MG63 (cell line): ENCODE measurements at regions not wholly inside any gene's neighbourhood (a gene's known extent, or its start where the extent isn't known, plus 50 kb on each side); places are given as distances from the start of the nearest gene placed in this dataset.

ENCODE experiments used
- DNase-seq: peaks from one replicate; pipeline ENCODE4 v3.0.0-alpha.2; 2020
- H3K27me3 ChIP-seq: fragments of 250-450 bp; sonication (Bioruptor Pico); 2 replicates; pipeline ENCODE4 v1.5.1; 2020; ENCODE audit warnings: mild to moderate bottlenecking, moderate library complexity
- H3K36me3 ChIP-seq: fragments of 250-450 bp; sonication (Bioruptor Pico); 2 replicates; pipeline ENCODE4 v1.5.1; 2020; ENCODE audit warnings: mild to moderate bottlenecking, moderate library complexity
- H3K4me3 ChIP-seq: fragments of 250-450 bp; sonication (Bioruptor Pico); 2 replicates; pipeline ENCODE4 v1.5.1; 2020; ENCODE audit warnings: mild to moderate bottlenecking, moderate library complexity
- H3K9me3 ChIP-seq: fragments of 250-450 bp; sonication (Bioruptor Pico); 2 replicates; pipeline ENCODE4 v1.5.1; 2020; ENCODE audit warnings: mild to moderate bottlenecking, moderate library complexity

DNA sequence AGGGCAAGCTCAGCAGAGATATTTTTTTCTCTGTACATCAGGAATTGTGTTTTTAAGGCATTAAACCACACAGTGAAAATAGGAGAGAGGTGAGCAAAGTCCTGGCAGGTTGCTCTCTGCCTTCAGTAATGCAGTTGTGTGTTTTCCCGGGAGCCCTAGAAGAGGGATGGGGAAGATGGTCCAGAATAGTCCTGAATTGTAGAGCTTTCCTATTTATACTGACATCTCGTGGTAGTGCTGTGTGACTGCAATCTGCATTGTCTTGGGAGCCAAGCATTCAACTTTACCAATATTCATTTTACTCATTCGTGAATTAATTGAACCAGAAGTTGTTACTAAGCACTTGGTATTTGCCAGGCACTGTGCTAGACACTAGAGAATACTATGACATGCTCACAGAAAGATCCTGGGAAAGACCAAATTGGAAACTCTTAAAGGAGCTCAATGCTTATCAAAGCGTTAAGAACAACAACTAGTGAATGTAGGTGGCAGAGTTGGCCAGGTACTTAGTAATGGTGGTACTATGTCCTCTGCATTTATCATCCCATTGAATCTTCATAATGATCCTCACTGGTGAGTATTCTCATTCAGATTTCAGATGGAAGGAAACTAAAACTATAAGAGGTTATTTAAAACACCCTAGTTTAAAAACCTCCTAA is 214.6 kb downstream of the TRIB2 start:
- DNase-seq = peak; percentile 40

DNA sequence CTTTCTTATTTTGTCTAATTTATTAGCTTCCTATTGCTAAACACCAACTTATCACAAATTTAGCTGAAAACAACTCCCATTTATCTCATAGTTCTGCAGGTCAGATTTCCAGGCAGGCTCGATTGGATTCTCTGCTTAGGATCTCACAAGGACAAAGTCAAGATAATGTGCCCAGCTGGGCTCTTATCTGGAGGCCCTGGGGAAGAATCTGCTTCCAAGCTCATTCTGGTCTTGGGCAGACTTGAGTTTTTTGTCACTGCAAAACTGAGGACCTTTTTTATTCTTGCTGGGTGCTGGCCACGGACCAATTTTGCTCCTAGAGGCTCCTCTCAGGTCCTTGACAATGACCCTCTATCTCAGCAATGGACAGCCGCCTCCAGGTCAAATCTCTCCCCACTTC is 215.5 kb downstream of the TRIB2 start:
- no peak overlapping the region for H3K4me3 ChIP-seq

More for the DNA sequence above, 214.6 kb downstream of the TRIB2 start:
- Histone ChIP-seq H3K9me3 (no peaks in the 10 kb centered on the region), H3K4me3 (no peak overlapping the region), H3K36me3 (no peaks in the 10 kb centered on the region), H3K27me3 (no peaks in the 10 kb centered on the region)

DNA sequence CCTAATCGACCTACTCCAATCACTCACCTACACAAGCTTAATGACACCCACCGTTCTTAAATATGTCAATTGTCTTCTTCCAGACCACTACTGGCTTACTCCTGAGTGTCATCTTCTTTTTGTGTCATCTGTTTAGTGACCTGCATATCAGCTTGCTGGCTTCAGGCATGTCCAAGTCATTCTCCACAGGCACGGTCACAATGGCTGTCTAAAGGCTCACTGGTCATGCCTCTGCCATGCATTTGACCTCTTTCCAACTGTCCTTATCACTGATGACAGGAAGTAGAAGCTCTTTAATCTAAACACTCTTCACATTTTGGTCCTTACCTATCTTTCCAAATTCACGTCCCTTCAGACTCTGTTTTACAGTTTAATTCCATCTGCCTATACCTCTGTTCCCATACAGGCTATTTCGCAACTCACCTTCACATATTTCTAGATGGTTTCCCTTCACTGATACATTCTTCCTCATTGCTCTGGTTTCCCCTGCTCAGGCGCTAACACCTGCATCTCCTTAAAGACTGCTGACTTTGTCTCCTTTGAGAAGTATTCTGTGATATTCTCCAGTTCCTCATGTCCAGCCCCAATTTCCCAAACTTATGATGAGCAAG is 217.5 kb downstream of the TRIB2 start:
- no peaks in the 10 kb centered on the region for H3K36me3 ChIP-seq
- no peak overlapping the region for H3K4me3 ChIP-seq
- no peak for DNase-seq
- H3K27me3 ChIP-seq = no peaks in the 10 kb centered on the region
- H3K9me3 ChIP-seq = no peaks in the 10 kb centered on the region

More for the DNA sequence above, 215.5 kb downstream of the TRIB2 start:
- H3K9me3 ChIP-seq = no peaks in the 10 kb centered on the region
- no peaks in the 10 kb centered on the region for H3K36me3 ChIP-seq
- no peaks in the 10 kb centered on the region for H3K27me3 ChIP-seq
- no peak for DNase-seq

DNA sequence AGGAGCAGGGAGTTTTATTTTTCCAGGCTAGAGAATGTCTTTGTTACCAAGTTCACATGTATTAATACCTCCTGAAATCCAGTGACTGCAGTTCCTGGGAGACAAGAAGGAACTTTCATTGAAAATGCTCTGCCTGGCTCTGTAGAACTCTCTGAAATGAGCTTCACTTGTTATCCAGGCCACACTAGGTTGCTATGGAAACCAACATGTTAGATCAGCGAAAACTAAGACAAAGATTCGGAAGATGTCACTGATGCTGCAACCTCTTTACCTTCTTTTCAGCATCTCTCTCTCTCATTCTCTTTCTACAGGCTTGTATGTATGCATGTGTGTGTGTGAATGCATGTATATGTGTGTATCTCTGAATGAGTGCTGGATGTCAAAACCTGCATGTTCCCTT is 218.5 kb downstream of the TRIB2 start:
- no peak for DNase-seq
- H3K4me3 ChIP-seq = no peak overlapping the region
- H3K27me3 ChIP-seq = no peaks in the 10 kb centered on the region
- no peaks in the 10 kb centered on the region for H3K9me3 ChIP-seq
- H3K36me3 ChIP-seq = no peaks in the 10 kb centered on the region

DNA sequence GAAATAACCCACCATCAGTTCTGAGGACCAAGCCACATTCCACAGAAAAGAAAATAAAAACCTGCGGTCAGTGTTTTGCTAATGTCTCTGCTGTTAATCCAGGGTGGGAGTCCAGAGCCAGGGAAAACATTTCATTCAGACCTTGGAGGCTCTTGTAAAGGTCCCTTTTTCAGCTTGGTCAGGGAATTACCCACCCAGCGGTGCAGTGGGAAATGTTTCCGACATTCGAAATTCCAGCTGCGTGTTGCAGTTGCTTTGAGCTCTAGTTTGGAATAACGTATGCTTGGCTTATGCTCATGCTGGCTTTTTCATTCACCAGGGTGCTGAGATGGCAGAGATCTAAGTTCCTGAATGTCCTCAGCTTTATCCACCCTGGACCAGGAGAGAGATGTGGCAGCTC is 219.1 kb downstream of the TRIB2 start:
- no peaks in the 10 kb centered on the region for H3K9me3 ChIP-seq
- H3K27me3 ChIP-seq = no peaks in the 10 kb centered on the region
- H3K4me3 ChIP-seq = no peak overlapping the region
- no peaks in the 10 kb centered on the region for H3K36me3 ChIP-seq
- DNase-seq = no peak

DNA sequence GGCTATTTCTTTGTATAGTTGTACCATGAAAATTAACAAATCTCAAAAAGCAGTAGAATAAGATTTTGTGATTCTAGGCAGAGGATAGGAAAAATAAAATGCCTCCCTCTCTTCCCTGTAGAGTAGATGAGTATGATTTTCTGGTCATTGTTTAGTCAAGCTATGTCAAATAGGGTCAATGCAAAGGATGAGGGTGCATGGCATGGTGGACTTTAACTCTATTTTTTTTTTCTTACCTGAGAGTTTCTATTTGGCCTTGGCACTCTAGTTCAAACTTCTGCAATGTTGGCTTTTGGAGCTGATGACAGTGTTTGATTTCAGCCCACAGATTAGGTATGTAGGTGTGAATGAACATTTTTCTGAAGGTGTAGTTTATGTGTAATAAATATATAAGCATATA is 224.5 kb downstream of the TRIB2 start:
- H3K9me3 ChIP-seq = no peaks in the 10 kb centered on the region
- no peak for DNase-seq

DNA sequence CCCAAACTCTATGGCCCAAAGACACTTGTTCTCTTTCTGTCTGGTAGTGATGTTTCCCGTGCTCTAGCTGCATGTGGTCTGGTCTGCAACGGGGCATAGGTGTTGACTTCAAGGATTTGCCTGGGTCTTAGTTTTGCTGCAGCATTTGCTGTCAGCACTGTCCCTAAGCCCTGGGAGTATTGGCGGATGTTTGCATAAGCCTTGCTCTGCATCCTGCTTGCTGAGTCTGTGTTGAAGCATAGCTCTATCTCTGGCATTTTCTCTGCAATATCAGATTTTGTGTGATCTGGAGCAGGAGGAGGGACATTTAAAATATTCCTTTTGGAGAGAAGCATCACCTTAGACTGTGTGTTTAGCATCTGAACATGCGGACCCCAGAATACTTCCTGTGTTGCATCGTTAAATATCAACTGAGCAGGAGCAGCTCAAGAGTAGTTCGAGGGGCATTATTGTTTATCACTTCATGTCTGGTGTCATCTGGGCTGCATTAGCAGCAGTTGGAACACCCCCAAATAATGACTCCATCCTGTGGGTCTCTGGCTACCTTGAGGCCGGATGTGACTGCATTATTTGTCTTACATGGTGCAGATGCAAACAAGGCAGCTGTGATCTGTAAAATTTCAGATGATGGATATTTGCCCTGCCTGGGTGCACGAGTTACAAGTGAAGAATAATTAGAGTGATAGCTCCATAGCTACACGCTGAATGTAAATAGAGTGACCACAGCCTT is 231.7 kb downstream of the TRIB2 start:
- DNase-seq = peak; percentile 55

More for the DNA sequence above, 224.5 kb downstream of the TRIB2 start:
- H3K27me3 ChIP-seq = no peaks in the 10 kb centered on the region
- H3K4me3 ChIP-seq = no peak overlapping the region
- no peaks in the 10 kb centered on the region for H3K36me3 ChIP-seq

DNA sequence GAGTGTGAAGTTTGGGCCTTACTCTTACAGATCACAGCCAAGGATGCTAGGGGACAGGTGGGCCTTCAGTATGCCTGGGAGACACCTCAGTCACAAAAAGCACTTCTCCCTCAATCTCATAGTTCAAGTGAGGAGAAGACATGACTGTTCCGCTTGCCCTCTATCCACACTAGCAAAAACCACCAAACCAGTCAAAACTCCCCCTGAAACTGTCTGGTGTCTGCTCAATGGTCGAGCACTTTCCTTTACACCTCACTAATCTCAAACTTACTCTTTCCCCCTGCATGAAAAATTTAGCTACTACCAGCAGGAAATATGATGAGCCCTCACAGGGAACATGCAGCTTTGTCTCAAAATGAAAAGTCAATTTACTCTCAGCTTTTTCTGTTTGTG is 232.2 kb downstream of the TRIB2 start:
- no peak for DNase-seq
- Histone ChIP-seq H3K36me3 (no peaks in the 10 kb centered on the region), H3K27me3 (no peaks in the 10 kb centered on the region), H3K4me3 (no peak overlapping the region), H3K9me3 (no peaks in the 10 kb centered on the region; the same call in 1 of the 2 replicates)

More for the DNA sequence above, 231.7 kb downstream of the TRIB2 start:
- Histone ChIP-seq H3K27me3 (no peaks in the 10 kb centered on the region), H3K4me3 (no peak overlapping the region), H3K9me3 (no peaks in the 10 kb centered on the region; the same call in 1 of the 2 replicates), H3K36me3 (no peaks in the 10 kb centered on the region)

DNA sequence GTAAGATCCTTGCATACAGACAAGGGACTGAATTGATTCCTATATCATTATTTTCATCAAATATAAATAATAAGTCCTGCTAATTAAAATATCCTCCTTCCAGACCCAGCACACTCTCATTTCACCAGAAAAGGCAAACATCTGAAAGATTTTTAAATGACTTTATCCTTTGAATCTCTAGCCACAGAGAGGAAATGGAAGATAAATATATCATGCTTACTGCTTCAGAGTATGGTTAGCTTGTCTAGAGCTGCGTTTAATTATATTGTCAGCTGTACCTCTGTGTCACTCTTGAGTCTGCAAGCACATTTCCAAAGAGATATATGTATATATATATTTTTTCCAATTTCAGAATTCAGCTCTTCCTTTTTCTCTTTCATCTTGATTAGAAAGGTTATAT is 232.7 kb downstream of the TRIB2 start:
- H3K4me3 ChIP-seq = no peak overlapping the region
- no peaks in the 10 kb centered on the region; the same call in 1 of the 2 replicates for H3K9me3 ChIP-seq
- H3K36me3 ChIP-seq = no peaks in the 10 kb centered on the region
- no peak for DNase-seq
- H3K27me3 ChIP-seq = no peaks in the 10 kb centered on the region

DNA sequence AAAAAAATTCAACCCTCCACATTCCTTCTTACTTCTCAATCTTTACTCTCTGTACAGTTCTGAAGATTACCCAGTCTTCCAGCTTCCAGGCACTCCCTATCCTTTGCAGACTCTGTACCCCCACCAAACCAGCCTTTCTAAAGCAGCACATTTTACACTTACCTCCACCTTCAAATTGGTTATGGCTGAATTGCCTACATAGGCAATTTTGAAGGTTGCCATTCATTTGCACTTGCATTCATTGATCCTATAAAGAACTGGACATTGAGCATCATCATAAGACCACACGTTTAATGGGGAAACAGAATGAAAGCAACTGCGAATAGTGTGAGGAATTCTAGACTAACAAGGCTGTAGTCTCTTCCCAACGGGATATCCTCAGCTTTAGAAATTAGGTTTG is 233.4 kb downstream of the TRIB2 start:
- H3K27me3 ChIP-seq = no peaks in the 10 kb centered on the region
- no peaks in the 10 kb centered on the region for H3K36me3 ChIP-seq
- DNase-seq = no peak
- no peak overlapping the region for H3K4me3 ChIP-seq
- H3K9me3 ChIP-seq = no peaks in the 10 kb centered on the region; the same call in 1 of the 2 replicates

DNA sequence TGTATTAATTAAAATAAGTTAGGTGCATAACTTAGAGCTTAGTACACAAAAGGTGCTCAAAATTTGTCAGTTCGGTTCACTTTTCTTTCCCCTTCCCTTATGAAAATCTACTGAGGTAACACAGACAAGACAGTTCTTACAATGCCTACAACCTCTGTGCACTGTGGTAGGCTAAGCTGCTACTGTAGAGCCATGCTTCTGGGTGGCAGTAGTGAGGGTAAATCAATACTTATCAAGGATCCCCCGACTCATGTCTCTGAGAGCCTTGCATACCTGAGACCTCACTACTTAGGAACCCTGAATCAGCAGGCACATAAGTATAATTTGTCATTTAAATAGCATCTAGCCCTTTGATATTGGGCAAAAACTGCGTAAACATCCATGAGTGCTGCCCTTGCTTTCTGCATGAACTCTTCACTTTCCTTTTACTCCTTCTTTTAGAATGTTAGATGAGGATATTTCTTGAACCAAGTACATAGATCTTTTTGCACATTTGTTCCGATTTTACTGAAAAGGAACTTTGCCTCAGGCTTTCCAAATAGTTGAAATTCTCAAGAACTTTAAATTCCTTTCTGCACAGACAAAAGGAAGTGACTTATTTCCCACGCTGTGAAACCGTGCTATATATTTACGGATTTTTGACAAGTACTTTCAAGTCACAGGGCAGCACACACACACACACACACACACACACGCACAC is 234.4 kb downstream of the TRIB2 start:
- DNase-seq = no peak
- Histone ChIP-seq H3K36me3 (no peaks in the 10 kb centered on the region), H3K27me3 (no peaks in the 10 kb centered on the region), H3K9me3 (no peaks in the 10 kb centered on the region; the same call in 1 of the 2 replicates), H3K4me3 (no peak overlapping the region)

DNA sequence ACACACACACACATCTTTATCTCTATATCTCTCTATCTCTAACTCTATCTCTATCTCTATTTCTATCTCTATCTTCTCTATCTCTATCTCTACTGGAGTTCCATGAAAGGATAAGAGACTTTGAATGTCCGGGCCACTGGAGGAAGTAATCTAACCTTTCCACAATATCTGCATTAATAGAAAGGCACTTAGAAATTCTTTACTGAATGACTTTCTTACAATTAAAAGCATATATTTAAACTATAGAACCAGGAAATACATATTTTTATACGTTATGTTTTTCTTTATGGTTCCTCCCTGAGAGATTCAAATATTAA is 234.9 kb downstream of the TRIB2 start:
- Histone ChIP-seq H3K4me3 (no peak overlapping the region), H3K36me3 (no peaks in the 10 kb centered on the region), H3K27me3 (no peaks in the 10 kb centered on the region), H3K9me3 (no peaks in the 10 kb centered on the region; the same call in 1 of the 2 replicates)
- no peak for DNase-seq

DNA sequence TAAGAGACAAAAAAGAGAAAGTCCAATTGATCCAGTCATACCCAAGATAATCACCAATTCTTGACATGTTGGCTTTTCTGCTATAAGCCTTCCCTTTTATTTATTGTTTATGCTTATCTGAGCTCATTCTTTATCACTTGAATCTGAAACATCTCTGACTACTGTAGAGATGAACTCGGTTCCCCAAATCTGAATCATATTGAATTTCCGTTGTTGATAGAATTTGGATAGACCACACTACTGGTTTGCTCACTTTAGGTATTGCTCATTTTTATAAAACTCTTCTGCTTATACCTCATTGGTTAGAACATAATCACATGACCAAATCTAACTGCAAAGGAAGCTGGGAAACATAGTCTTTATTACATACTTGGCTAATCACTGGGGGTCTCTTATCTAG is 236.9 kb downstream of the TRIB2 start:
- no peak for DNase-seq
- no peaks in the 10 kb centered on the region for H3K36me3 ChIP-seq
- no peaks in the 10 kb centered on the region; the same call in 1 of the 2 replicates for H3K9me3 ChIP-seq
- H3K4me3 ChIP-seq = no peak overlapping the region
- H3K27me3 ChIP-seq = no peaks in the 10 kb centered on the region

DNA sequence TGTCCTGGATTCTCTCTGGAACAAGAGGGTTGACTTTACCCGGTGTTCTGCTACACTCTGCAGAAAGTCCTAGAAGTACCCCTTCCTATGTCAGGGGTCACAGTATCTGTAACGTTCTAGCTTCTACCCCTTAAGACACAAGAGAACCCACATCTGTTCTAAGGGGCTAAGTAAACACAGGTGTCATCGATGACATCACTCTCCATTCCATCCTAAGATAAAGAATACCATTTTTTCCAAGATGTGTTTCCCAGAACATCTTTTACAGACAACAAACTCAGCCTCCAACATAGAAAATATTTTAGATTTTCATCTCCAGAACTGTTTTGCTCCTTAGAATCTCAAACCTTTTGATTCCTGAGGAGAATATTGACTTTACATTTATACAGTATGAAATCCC is 239.1 kb downstream of the TRIB2 start:
- H3K27me3 ChIP-seq = no peaks in the 10 kb centered on the region
- no peaks in the 10 kb centered on the region; the same call in 1 of the 2 replicates for H3K9me3 ChIP-seq

DNA sequence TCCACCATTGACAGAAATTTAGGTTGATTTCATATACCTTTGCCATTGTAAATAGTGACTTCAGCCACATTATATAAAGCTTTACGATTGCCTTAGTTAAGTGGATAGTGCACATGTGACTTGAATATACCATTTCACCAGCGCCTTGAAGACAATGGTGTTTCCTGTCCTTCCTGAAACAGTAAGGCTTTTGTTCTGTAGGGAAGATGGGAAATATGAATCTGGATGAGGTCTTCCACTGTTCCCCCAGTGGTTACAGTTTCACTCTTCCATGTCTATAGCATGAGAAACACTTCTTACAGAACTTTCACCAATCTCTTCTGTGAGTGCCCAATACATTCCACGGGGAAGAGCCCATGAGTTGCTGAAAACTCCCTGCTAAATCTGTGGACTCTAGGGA is 240.5 kb downstream of the TRIB2 start:
- H3K4me3 ChIP-seq = no peak overlapping the region
- H3K27me3 ChIP-seq = no peaks in the 10 kb centered on the region
- H3K36me3 ChIP-seq = no peaks in the 10 kb centered on the region
- no peaks in the 10 kb centered on the region; the same call in 1 of the 2 replicates for H3K9me3 ChIP-seq
- DNase-seq = no peak

More for the DNA sequence above, 239.1 kb downstream of the TRIB2 start:
- Histone ChIP-seq H3K36me3 (no peaks in the 10 kb centered on the region), H3K4me3 (no peak overlapping the region)
- DNase-seq = no peak

DNA sequence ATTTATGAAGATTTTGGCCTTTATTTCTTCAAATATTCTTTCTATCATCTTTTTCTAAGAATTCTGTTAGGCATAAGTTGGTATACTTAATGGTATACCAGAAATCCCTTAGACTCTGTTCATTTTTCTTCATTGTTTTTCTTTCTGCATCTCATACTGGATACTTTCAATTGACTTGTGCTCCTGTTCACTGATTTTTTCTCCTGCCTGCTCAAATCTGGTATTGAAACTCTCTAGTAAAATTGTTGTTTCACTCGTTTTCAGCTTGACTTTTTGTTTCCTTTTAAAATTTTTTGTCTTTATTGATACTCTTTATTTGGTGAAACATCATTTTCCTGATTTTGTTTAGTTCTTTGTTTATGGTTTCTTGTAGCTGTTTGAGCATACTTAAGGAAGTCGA is 243.2 kb downstream of the TRIB2 start:
- Histone ChIP-seq H3K36me3 (no peaks in the 10 kb centered on the region), H3K4me3 (no peak overlapping the region), H3K27me3 (no peaks in the 10 kb centered on the region), H3K9me3 (no peaks in the 10 kb centered on the region)
- no peak for DNase-seq

DNA sequence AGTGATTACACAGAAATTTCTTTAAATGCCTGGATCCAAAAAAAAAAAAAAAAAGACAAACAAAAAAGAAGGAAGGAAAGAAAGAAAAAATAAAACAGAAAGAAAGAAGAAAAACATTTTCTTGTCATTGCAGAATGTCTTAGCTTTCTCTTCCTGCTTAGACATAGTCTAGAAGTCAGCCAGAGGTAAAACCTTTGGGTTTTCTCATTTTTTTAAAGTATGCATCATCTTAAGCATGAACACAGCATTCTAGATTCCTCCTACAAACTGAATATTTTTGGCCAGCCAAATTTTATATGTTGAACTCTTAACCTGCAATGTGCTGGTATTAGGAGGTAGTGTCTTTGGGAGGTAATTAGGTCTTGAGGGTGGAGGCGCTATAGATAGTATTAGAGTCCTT is 243.9 kb downstream of the TRIB2 start:
- Histone ChIP-seq H3K36me3 (no peaks in the 10 kb centered on the region), H3K27me3 (no peaks in the 10 kb centered on the region), H3K9me3 (no peaks in the 10 kb centered on the region), H3K4me3 (no peak overlapping the region)
- DNase-seq = no peak
